A204.1 (cell line): ENCODE measurements at regions not wholly inside any gene's neighbourhood (a gene's known extent, or its start where the extent isn't known, plus 50 kb on each side); places are given as distances from the start of the nearest gene placed in this dataset.
"Not testable (repeated sequence)": the region's sequence is repeated elsewhere in the genome, so short reads cannot be mapped to it uniquely, and the experiment has no call there.

Experiments
- FAIRE-seq: peaks from 2 replicates; lab custom pipeline; 2012; peaks lifted over from hg19 to GRCh38; lab: Jason Lieb, UNC

DNA sequence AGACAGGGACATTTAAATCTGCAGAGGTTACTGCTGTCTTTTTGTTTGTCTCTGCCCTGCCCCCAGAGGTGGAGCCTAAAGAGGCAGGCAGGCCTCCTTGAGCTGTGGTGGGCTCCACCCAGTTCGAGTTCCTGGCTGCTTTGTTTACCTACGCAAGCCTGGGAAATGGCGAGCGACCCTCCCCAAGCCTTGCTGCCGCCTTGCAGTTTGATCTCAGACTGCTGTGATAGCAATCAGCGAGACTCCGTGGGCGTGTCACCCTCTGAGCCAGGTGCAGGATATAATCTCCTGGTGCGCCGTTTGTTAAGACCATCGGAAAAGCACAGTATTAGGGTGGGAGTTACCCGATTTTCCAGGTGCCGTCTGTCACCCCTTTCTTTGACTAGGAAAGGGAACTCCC lies 93.3 kb downstream of the ANKRD30BL start:
- not testable (repeated sequence) for FAIRE-seq

DNA sequence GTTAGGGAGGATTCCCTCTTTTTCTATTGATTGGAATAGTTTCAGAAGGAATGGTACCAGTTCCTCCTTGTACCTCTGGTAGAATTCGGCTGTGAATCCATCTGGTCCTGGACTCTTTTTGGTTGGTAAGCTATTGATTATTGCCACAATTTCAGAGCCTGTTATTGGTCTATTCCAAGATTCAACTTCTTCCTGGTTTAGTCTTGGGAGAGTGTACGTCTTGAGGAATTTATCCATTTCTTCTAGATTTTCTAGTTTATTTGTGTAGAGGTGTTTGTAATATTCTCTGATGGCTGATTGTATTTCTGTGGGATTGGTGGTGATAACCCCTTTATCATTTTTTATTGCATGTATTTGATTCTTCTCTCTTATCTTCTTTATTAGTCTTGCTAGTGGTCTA lies 96.4 kb downstream of the ANKRD30BL start:
- FAIRE-seq = not testable (repeated sequence)

DNA sequence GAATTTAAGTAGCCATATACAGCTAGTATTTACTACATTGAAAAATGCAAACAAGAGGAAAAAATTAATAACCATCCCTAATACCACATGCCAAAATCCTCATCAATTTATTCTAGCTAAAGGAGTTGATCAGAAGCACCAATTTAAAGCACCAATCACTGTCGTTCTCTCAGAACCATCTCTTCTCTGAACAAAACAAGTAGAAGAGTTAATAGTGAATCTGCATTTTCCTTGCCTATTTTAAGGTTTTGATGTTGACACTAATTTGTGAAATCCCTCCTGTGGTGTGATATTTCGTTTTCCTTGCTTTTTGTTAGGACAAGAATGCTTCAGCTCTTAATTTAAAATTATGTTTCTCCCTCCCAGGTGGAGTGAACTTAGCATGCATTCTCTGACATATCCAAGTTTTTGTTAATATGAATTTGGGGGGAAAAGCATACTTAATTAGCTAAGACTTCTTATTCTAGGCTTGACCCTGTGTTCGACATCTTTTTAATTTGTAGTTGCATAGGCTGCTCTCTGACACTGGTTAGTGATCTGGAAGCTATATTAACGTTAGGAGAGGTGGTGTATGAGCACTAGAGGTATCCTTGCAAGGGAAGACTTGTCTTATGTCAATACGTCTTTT lies 122.0 kb downstream of the ANKRD30BL start:
- FAIRE-seq = not testable (repeated sequence)

DNA sequence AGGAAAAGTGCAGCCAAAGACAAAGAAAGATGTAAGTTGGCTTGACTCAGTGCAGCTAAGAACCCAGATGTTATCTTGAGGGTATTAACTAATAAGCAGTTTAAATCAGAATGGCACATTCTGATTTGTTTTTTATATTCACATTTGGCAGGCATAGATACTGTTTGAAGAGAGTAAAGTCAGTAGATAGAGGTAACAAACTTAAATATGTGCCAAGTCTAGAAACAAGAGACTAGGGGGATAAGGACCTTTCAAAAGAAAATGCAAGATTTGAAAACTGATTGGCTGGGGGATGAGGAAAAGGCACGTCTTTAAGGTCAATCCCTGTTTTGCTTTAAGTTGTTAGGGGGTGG lies 122.9 kb downstream of the ANKRD30BL start:
- FAIRE-seq = not testable (repeated sequence)

DNA sequence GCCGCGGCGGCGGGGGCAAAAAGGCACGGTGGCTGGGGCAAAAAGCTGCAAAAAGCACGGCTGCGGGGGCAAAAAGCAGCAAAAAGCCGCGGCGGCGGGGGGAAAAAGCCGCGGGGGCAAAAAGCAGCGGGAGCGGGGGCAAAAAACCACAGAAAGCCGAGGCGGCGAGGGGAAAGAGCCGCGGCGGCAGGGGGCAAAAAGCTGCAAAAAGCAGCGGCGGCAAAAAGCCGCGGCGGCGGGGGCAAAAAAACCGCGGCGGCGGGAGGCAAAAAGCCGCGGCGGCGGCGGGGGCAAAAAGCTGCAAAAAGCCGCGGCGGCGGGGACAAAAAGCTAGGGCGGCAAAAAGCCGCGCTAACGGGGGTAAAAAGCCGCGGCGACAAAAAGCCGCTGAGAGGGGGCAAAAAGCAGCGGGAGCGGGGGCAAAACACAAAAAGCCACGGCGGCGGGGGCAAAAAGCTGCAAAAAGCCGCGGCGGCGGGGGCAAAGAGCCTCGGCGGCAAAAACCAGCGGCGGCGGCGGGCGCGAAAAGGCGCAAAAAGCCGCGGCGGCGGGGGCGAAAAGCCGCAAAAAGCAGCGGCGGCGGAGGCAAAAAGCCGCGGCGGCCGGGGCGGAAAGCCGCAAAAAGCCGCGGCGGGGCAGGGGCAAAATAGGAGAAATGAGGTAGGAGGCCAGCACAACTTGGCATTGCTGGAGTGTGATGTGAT lies 123.4 kb downstream of the ANKRD30BL start:
- no peak for FAIRE-seq

DNA sequence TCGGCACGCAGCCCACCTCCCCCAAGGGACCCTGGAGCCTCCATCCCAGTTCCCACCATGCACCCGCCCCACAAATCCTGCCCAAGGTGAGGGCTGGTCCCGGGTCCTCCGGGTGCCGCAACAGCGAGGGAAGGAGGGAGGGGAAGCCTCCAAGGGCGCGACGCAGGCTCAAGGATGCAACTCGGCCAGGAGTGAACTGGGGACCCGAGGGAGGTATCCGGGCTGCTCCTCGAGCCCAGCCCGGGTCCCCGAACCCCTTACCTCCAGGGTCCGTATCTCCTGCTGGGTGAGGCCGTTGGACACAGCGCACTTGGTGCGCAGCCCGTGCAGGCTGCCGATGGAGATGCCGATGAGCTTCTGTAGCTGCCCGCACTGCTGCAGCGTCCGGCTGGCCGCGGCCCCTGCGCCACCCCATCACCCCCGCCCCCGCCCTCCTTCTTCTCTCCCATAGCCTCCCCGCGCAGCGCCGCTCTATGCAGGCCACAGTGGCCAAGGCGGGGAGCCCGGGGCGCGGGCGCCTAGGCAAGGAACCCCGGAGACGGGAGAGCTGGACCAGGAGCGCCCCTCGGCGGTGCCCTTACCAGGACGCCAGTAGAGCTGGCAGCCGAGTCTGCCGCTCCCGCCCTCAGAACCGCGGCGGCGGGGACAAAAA lies 124.1 kb downstream of the ANKRD30BL start:
- no peak for FAIRE-seq

DNA sequence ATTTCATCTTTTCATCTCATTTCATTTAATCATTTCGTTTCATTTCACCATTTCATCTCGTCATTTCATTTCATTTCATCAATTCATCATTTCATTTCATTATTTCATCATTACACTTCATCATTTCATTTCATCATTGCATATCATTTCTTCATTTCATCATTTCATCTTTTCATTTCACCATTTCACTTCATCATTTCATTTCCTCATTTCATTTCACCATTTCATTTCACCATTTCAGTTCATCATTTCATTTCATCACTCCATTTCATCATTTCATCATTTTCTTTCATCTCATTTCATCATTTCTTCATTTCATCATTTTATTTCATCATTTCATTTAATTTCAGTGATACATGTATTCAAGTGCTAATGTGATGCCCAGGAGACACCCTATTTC lies 127.1 kb downstream of the ANKRD30BL start:
- FAIRE-seq = no peak

DNA sequence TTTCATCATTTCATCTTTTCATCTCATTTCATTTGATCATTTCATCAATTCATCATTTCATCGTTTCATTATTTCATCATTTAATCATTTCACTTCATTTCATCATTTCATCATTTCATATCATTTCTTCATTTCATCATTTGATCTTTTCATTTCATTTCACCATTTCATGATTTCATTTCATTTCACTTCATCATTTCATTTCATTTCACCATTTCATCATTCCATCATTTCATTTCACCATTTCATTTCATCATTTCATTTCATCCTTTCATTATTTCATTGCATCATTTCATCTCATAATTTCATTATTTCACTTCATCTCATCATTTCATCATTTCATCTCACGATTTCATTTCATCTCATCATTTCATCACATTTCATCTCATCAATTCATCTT lies 127.8 kb downstream of the ANKRD30BL start:
- FAIRE-seq = peak; percentile 54

DNA sequence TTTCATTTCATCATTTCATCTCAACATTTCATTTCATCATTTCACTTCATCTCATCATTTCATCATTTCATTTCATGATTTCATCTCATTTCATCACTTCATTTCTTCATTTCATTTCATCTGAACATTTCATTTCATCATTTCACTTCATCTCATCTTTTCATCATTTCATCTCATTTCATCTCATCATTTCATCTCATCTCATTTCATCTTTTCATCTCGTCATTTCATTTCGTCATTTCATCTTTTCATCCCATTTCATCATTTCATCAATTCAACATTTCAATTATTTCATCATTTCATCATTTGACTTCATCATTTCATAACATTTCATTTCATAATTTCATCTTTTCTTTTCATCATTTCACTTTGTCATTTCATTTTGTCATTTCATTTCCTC lies 128.4 kb downstream of the ANKRD30BL start:
- FAIRE-seq = no peak

DNA sequence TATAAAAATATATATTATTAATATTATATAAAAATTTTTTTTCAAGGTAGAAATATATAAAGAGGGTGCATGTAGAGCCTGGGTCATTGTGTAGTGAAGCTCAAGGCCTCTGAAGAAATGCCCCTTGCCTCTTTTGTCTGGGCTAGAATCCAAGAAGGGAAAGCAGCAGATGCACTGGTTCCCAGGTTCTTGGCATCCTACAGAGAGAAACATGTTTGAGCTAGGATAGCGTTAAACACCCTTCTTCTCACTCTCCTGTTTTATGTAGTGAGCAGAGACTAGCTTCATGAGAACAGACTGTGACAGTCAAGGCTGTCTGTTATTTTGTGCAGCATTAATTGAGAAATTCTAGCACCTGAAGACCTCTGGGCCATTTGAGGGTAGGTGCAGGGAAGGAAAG lies 149.7 kb downstream of the ANKRD30BL start:
- FAIRE-seq = not testable (repeated sequence)

DNA sequence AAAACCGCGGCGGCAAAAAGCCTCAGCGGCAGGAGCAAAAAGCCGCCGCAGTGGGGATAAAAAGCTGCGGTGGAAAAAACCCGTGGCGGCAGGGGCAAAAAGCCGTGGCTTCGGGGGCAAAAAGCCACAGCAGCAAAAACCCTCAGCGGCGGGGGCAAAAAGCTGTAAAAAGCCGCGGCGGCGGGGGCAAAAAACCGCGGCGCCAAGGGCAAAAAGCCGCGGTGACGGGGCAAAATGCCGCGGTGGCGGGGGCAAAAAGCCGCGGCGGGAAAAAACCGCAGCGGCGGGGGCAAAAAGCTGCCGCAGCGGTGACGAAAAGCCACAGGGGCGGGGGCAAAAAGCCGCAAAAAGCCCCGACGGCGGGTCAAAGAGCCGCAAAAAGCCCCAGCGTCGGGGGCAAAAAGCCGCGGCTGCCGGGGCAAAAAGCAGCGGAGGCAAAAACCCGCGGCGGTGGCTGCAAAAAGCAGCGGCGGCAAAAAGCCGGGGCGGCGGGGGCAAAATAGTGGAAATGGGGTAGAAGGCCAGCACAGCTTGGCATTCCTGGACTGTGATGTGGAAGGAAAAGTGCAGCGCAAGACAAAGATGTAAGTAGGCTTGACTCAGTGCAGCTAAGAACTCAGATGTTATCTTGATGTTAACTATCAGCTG lies 151.8 kb downstream of the ANKRD30BL start:
- FAIRE-seq = no peak

DNA sequence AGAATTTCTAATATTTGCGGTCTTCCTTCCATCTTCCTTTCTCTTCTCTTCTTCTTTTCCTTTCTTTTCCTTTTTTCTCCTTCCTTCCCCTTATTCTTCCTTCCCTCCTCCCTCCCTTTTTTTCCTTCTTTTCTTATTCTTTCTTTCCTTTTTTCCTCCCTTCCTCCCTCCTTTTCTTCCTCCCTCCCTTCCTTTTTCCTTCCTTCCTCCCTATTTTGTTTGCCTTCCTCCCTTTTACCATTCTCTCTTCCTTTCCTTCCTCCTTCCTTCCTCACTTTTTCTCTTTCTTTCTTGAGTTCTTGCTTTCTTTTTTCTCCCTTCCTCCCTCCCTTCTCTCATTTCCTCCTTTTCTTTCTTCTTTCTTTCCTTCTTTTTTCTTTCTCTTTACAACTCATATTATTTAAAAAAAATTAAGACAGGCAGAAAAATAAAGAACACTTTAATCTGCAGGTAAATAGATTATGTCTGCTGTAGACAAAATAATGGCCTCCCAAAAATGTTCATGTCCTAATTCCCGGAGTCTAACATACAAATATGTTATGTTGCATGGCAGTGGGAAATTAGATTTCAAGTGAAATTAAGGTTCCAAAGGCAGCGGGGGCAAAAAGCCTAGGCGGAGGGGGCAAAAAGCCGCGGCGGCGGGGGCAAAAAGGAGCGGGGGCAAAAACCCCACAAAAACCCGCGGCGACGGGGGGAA lies 152.4 kb downstream of the ANKRD30BL start:
- FAIRE-seq = no peak

DNA sequence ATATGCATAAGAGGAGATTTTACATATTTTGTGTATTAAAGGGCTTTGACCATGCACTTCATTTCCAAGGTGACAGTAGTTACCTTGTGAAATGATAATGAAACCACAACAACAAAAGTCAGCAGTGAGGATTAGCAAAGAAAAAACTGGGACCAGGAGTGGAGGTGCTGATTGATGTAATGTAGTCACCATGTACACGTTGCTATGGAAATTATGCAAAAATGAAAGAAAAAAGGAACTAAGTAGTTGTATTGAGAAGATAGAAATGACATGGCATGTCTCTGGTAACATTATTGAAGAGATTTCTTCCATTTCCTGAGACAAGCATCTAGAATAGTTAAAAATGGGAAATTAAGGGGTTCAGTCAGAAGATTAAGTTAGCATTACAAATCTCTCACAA lies 171.0 kb downstream of the ANKRD30BL start:
- not testable (repeated sequence) for FAIRE-seq

DNA sequence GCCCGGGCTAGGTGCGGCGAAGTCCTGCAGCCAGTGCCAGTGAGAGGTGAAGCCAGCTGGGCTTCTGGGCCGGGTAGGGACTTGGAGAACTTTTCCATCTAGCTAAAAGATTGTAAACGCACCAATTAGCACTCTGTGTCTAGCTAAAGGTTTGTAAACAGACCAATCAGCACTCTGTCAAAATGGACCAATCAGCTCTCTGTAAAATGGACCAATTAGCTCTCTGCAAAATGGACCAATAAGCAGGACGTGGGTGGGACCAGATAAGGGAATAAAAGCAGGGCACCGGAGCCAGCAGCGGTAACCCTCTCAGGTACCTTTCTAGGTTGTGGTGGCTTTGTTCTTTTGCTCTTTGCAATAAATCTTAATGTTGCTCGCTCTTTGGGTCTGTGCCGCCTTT lies 195.1 kb downstream of the ANKRD30BL start:
- FAIRE-seq = not testable (repeated sequence)

DNA sequence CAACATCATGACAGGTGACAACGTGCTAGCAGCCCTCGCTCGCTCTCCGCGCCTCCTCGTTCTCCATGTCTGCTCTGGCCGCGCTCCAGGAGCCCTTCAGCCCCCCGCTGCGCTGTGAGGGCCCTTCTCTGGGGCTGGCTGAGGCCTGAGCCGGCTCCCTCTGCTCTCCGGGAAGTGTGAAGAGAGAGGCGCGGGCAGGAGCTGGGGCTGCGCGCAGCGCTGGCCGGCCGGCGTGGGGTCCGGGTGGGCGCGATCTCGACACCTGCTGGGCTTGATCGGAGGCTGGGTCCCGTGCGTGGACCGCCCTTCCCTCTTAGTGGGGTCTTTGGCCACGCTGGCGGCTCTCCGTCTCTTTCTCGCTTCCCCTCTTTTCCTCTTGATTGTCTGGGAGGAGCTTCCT lies 195.5 kb downstream of the ANKRD30BL start:
- FAIRE-seq = no peak

DNA sequence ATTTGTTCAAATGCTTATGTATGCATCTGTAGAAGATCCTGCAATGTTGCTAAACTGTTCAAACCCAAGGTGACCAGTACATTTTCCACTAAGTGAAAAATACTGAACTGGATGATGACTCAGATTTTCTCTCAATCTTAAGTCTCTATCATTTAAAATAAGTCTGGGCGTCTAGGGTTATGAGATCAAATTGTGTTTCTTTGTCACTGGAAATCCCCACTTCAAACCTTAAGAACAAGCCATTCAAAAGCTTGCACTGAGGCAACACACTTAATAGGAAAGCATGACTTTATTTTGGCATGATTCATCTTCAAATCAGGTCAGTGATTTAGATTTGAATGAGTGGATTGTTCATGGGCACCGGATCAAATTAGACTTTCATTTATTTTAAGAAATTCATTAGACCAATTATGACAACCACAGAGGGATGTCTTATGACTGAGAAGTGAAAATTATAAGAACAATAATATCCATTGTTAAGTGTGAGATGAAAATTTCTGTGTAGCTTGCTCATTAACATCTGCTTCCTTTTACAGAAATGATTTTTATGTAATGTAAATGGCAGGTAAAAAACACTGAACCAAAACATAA lies 203.6 kb downstream of the ANKRD30BL start:
- FAIRE-seq = not testable (repeated sequence)

DNA sequence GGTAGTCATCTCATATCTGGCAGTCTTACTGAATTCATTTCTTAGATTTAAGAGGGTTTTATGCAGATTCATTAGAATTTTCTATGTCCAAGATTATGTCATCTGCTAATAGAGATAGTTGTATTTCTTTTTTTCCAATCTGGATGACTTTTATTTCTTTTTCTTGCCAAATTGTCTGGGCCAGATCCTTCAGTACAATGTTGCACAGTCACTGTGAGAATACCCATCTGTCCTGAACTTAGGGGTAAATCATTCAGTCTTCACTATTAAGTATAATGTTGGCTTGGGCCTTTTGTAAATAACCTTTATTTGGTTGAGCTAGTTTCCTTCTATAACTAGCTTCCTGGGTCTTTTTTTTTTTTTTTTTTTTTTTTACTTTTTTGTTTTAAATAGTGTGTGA lies 213.1 kb downstream of the ANKRD30BL start:
- FAIRE-seq = not testable (repeated sequence)

DNA sequence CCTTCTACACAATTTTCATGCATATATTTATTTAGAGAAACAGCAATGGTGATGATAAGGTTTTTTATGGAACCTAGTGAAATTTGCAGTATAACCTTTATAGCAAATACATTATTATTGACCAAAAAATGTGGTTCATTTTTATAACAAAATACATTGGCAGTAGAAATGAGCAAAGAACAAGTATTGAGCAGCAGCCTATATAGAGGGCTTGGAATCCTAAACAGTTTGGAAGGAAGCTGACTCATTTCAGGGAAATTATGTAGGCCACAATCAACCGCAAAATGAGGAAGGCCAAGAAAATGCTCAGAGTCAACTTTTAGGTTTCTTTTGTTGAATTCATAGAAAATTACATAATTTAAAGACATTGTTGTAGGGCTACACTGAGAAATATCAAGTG lies 238.5 kb downstream of the ANKRD30BL start:
- FAIRE-seq = not testable (repeated sequence)

DNA sequence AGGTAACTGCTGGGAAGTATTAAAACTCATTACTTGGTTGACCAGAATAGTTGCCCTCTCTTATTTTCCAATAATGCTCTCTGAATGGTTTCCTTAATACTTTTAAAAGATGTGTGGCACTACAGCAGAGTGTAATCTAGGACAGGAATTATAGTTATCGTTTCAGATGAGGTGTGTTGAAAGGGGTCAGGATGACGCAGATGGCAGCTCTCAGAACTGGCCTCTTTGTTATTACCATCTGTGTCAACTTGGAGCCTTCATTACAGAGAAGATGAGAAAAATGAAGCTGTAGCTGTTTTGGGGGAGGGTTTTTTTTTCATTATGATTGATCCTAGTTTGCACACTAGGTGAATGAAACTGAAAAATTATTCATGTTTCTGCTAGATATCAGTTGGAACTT lies 238.9 kb downstream of the ANKRD30BL start:
- not testable (repeated sequence) for FAIRE-seq
